NAMALWA (cell line): ENCODE measurements at regions not wholly inside any gene's neighbourhood (a gene's known extent, or its start where the extent isn't known, plus 50 kb on each side); places are given as distances from the start of the nearest gene placed in this dataset.

ENCODE experiments used
- DNase-seq: peaks from one replicate; pipeline ENCODE4 v3.0.0-alpha.2; 2015; ENCODE audit warnings: low spot score

GRCh38 chr6:149150301-149150700 lies 167.2 kb upstream of the TAB2 start:
- no peak for DNase-seq

- no peak for DNase-seq
Measured at GRCh38 chr6:149150801-149151398, 166.6 kb upstream of the TAB2 start.

GRCh38 chr6:149152521-149152920 lies 165.0 kb upstream of the TAB2 start:
- no peak for DNase-seq

GRCh38 chr6:149153100-149153499 lies 164.4 kb upstream of the TAB2 start:
- no peak for DNase-seq

GRCh38 chr6:149153693-149154092 lies 163.8 kb upstream of the TAB2 start:
- no peak for DNase-seq

- no peak for DNase-seq
Measured at GRCh38 chr6:149154261-149154821, 163.2 kb upstream of the TAB2 start.

GRCh38 chr6:149157126-149157525 lies 160.4 kb upstream of the TAB2 start:
- no peak for DNase-seq

GRCh38 chr6:149158076-149158475 lies 159.4 kb upstream of the TAB2 start:
- DNase-seq, result no peak

- DNase-seq, result no peak
Measured at GRCh38 chr6:149160943-149161342, 156.6 kb upstream of the TAB2 start.

- DNase-seq, result no peak
Measured at GRCh38 chr6:149162924-149163323, 154.6 kb upstream of the TAB2 start.

GRCh38 chr6:149164199-149164750 lies 153.2 kb upstream of the TAB2 start:
- DNase-seq, result no peak

- no peak for DNase-seq
Measured at GRCh38 chr6:149166336-149166735, 151.2 kb upstream of the TAB2 start.

GRCh38 chr6:149166747-149167146 lies 150.8 kb upstream of the TAB2 start:
- DNase-seq, result no peak

- DNase-seq, result no peak
Measured at GRCh38 chr6:149168968-149169367, 148.5 kb upstream of the TAB2 start.

- DNase-seq, result no peak
Measured at GRCh38 chr6:149169761-149170511, 147.6 kb upstream of the TAB2 start.

GRCh38 chr6:149170564-149171452 lies 146.7 kb upstream of the TAB2 start:
- no peak for DNase-seq

- DNase-seq, result no peak
Measured at GRCh38 chr6:149173222-149173621, 144.3 kb upstream of the TAB2 start.

- DNase-seq, result no peak
Measured at GRCh38 chr6:149174962-149175361, 142.6 kb upstream of the TAB2 start.

- DNase-seq, result no peak
Measured at GRCh38 chr6:149176971-149177667, 140.4 kb upstream of the TAB2 start.

- no peak for DNase-seq
Measured at GRCh38 chr6:149179431-149179830, 138.1 kb upstream of the TAB2 start.

- DNase-seq, result no peak
Measured at GRCh38 chr6:149181304-149181703, 136.2 kb upstream of the TAB2 start.

- DNase-seq, result no peak
Measured at GRCh38 chr6:149182262-149182661, 135.2 kb upstream of the TAB2 start.
